HG03064 (cell line): ENCODE measurements at regions not wholly inside any gene's neighbourhood (a gene's known extent, or its start where the extent isn't known, plus 50 kb on each side); places are given as distances from the start of the nearest gene placed in this dataset.
"Not testable (repeated sequence)": the region's sequence is repeated elsewhere in the genome, so short reads cannot be mapped to it uniquely, and the experiment has no call there.

Experiments
- ATAC-seq: cut with Tn5 transposase; IDR thresholded peaks from one replicate; pipeline ENCODE4 v1.9.1; 2021; ENCODE audit warnings: low read depth; ENCODE audit not compliant: unreplicated experiment

- ATAC-seq = no peak
Observed at GRCh38 chr7:17436126-17436525, 137.7 kb downstream of the AHR start.

GRCh38 chr7:17437586-17437985 lies 139.1 kb downstream of the AHR start:
- no peak for ATAC-seq

- not testable (repeated sequence) for ATAC-seq
Observed at GRCh38 chr7:17440025-17440784, 141.8 kb downstream of the AHR start.

GRCh38 chr7:17440831-17441230 lies 142.4 kb downstream of the AHR start:
- no peak for ATAC-seq

GRCh38 chr7:17441557-17441956 lies 143.1 kb downstream of the AHR start:
- no peak for ATAC-seq

GRCh38 chr7:17444151-17444550 lies 145.7 kb downstream of the AHR start:
- no peak for ATAC-seq

- no peak for ATAC-seq
Observed at GRCh38 chr7:17444673-17445072, 146.2 kb downstream of the AHR start.

- no peak for ATAC-seq
Observed at GRCh38 chr7:17446340-17446739, 147.9 kb downstream of the AHR start.

- ATAC-seq = no peak
Observed at GRCh38 chr7:17447728-17448478, 149.5 kb downstream of the AHR start.

GRCh38 chr7:17448479-17449423 lies 150.3 kb downstream of the AHR start:
- no peak for ATAC-seq

GRCh38 chr7:17456541-17456940 lies 158.1 kb downstream of the AHR start:
- no peak for ATAC-seq

- no peak for ATAC-seq
Observed at GRCh38 chr7:17460001-17460400, 161.5 kb downstream of the AHR start.

- no peak for ATAC-seq
Observed at GRCh38 chr7:17460665-17461064, 162.2 kb downstream of the AHR start.

GRCh38 chr7:17462131-17462631 lies 163.7 kb downstream of the AHR start:
- ATAC-seq = no peak

GRCh38 chr7:17463511-17464085 lies 165.1 kb downstream of the AHR start:
- ATAC-seq = no peak

- ATAC-seq = no peak
Observed at GRCh38 chr7:17466216-17466615, 167.8 kb downstream of the AHR start.

GRCh38 chr7:17467386-17467945 lies 169.0 kb downstream of the AHR start:
- no peak for ATAC-seq

GRCh38 chr7:17471325-17471724 lies 172.9 kb downstream of the AHR start:
- no peak for ATAC-seq

GRCh38 chr7:17472518-17472917 lies 174.1 kb downstream of the AHR start:
- ATAC-seq = no peak

GRCh38 chr7:17472939-17473338 lies 174.5 kb downstream of the AHR start:
- ATAC-seq = no peak
